WTC11 (cell line): ENCODE measurements at regions not wholly inside any gene's neighbourhood (a gene's known extent, or its start where the extent isn't known, plus 50 kb on each side); places are given as distances from the start of the nearest gene placed in this dataset.

Experiments
- CTCF ChIP-seq: fragments of 200-600 bp; IDR thresholded peaks from 2 replicates; pipeline ENCODE4 v1.8.0; 2022; ENCODE audit warnings: antibody characterized with exemption
- E2F4 ChIP-seq: sonication (generic); formaldehyde crosslinking; IDR thresholded peaks from 2 replicates; pipeline ENCODE4 v1.8.1; 2022; ENCODE audit warnings: low read depth, mild to moderate bottlenecking, moderate library complexity, missing genetic modification reagents, borderline replicate concordance
- GABPB1 ChIP-seq: sonication (generic); formaldehyde crosslinking; IDR thresholded peaks from 2 replicates; pipeline ENCODE4 v1.8.1; 2023; ENCODE audit warnings: mild to moderate bottlenecking, missing genetic modification reagents
- IRF1 ChIP-seq: sonication (generic); formaldehyde crosslinking; IDR thresholded peaks from 2 replicates; pipeline ENCODE4 v1.8.0; 2023; ENCODE audit warnings: missing genetic modification reagents
- JUN ChIP-seq: sonication (generic); formaldehyde crosslinking; IDR thresholded peaks from 2 replicates; pipeline ENCODE4 v1.8.0; 2023; ENCODE audit warnings: mild to moderate bottlenecking, missing genetic modification reagents
- MAX ChIP-seq: sonication (generic); formaldehyde crosslinking; IDR thresholded peaks from 2 replicates; pipeline ENCODE4 v1.8.0; 2022; ENCODE audit warnings: mild to moderate bottlenecking, missing genetic modification reagents
- MYBL2 ChIP-seq: sonication (generic); formaldehyde crosslinking; IDR thresholded peaks from 2 replicates; pipeline ENCODE4 v1.8.1; 2023; ENCODE audit warnings: mild to moderate bottlenecking, moderate library complexity, missing genetic modification reagents
- NR1H2 ChIP-seq: sonication (generic); formaldehyde crosslinking; IDR thresholded peaks from 2 replicates; pipeline ENCODE4 v1.9.0; 2021; ENCODE audit warnings: mild to moderate bottlenecking, moderate library complexity, missing genetic modification reagents
- NR3C1 ChIP-seq: sonication (generic); formaldehyde crosslinking; conservative IDR thresholded peaks from 2 replicates; pipeline ENCODE4 v1.8.1; 2023; ENCODE audit warnings: low read depth, mild to moderate bottlenecking, missing genetic modification reagents
- PREB ChIP-seq: sonication (generic); formaldehyde crosslinking; IDR thresholded peaks from 2 replicates; pipeline ENCODE4 v1.8.1; 2022; ENCODE audit warnings: mild to moderate bottlenecking, missing genetic modification reagents, moderate library complexity, borderline replicate concordance

GRCh38 chr1:4422504-4423289, 231.7 kb upstream of the AJAP1 start:
- TF ChIP-seq CTCF (no peak), JUN (CRISPR knock-in tag) (no peak), E2F4 (no peak), IRF1 (CRISPR knock-in tag) (no peak), MYBL2 (no peak), PREB (CRISPR knock-in tag) (no peak), NR1H2 (CRISPR knock-in tag) (no peak), MAX (CRISPR knock-in tag) (no peak), GABPB1 (CRISPR knock-in tag) (no peak), NR3C1 (CRISPR knock-in tag) (no peak)
